BE2C (cell line): ENCODE measurements at regions not wholly inside any gene's neighbourhood (a gene's known extent, or its start where the extent isn't known, plus 50 kb on each side); places are given as distances from the start of the nearest gene placed in this dataset.

Experiments used
- DNase-seq: peaks from one replicate; pipeline ENCODE4 v3.0.0-alpha.2; 2020
- H3K27me3 ChIP-seq: fragments of 250-450 bp; sonication (Bioruptor Pico); 2 replicates; pipeline ENCODE4 v1.5.1; 2020; ENCODE audit warnings: mild to moderate bottlenecking
- H3K36me3 ChIP-seq: fragments of 250-450 bp; sonication (Bioruptor Pico); 2 replicates; pipeline ENCODE4 v1.5.1; 2020; ENCODE audit warnings: mild to moderate bottlenecking
- H3K4me1 ChIP-seq: fragments of 250-450 bp; sonication (Bioruptor Pico); 2 replicates; pipeline ENCODE4 v1.5.1; 2020
- H3K4me3 ChIP-seq: 2 replicates; pipeline ENCODE4 v1.5.1; 2011; ENCODE audit warnings: low read depth, low read length
- H3K9me3 ChIP-seq: fragments of 250-450 bp; sonication (Bioruptor Pico); 2 replicates; pipeline ENCODE4 v1.5.1; 2020
- TF ChIP-seq, protein P1 (sequence below): IDR thresholded peaks from 2 replicates; pipeline ENCODE4 v1.5.1; 2012; ENCODE audit warnings: mild to moderate bottlenecking, low read depth, low read length

DNA sequence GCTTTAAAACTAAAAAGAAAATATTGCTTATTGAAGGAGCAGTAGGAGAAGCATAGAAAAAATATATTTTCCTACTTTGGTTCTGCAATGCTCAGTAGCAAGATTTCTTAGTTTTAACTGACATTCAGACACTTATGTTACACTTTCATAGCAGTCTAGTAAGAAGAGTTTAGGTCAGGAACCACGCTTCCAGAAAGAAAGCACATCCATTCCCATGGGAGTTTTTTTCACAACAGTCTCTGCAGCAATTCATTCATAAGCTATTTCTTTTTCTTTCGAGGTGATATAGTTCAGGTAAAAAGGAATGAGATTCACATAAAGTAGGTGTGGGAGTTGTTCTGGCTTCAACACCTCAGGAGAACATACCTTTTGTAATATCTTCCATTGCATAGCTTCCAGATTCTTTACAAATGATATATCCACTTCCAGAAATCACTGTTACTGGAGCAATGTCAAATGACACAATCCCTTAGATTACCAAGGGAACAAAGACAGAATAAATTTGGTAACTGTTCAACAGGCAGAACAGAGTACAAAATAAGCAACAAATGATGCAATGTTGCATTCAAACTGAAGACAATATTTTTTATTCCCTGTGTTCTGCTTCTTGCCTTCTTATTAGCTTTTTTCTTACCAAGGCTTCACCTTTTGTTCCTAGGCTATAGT lies 95.2 kb upstream of the GULP1 start:
- H3K9me3 ChIP-seq: no peaks in the 10 kb centered on the region
- H3K4me3 ChIP-seq: no peak overlapping the region
- no peaks in the 10 kb centered on the region for H3K4me1 ChIP-seq
- no peaks in the 10 kb centered on the region for H3K27me3 ChIP-seq
- DNase-seq: no peak
- no peaks in the 10 kb centered on the region for H3K36me3 ChIP-seq
- TF ChIP-seq, protein P1, sequence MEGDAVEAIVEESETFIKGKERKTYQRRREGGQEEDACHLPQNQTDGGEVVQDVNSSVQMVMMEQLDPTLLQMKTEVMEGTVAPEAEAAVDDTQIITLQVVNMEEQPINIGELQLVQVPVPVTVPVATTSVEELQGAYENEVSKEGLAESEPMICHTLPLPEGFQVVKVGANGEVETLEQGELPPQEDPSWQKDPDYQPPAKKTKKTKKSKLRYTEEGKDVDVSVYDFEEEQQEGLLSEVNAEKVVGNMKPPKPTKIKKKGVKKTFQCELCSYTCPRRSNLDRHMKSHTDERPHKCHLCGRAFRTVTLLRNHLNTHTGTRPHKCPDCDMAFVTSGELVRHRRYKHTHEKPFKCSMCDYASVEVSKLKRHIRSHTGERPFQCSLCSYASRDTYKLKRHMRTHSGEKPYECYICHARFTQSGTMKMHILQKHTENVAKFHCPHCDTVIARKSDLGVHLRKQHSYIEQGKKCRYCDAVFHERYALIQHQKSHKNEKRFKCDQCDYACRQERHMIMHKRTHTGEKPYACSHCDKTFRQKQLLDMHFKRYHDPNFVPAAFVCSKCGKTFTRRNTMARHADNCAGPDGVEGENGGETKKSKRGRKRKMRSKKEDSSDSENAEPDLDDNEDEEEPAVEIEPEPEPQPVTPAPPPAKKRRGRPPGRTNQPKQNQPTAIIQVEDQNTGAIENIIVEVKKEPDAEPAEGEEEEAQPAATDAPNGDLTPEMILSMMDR: no peak

DNA sequence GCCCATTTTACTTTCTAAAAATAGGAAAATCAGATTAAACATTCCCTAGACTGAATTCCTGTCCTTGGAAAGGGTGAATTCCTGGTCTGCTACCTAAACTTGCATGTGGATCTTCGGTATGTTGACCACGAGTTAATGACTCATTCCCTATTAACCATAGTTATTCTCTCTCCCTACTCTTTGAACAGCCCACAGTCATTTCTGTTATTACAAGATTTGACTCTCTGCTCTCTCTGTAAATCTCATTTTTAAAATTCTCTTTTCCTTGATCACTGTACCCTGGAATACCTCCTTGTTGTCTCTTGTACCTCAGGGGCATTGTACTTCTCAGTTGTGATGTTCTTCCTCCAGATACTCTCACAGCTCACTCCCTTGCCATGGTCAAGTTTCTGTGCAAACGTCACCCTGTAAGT lies 92.0 kb upstream of the GULP1 start:
- H3K9me3 ChIP-seq: no peaks in the 10 kb centered on the region
- no peaks in the 10 kb centered on the region for H3K27me3 ChIP-seq
- H3K4me3 ChIP-seq: no peak overlapping the region
- no peaks in the 10 kb centered on the region for H3K36me3 ChIP-seq
- no peaks in the 10 kb centered on the region for H3K4me1 ChIP-seq
- DNase-seq: no peak
- TF ChIP-seq, protein P1: no peak

DNA sequence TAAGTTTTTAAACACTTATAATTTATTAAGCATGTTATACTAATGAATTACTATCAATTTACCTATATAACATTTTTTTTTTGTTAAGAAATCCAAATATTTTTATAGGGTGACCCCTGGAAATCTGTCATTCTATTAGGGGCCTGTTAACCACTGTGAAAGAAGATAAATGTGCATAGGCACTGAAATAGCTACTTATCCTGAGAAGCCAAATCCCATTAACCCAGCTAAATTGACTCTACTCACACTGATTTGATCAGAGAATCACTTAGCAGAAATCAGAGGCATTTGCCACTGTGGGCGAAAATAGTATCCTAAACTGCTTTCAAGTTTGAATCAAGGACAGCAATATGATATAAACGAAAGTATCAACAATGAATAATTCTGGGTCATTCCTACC lies 90.0 kb upstream of the GULP1 start:
- H3K27me3 ChIP-seq: no peaks in the 10 kb centered on the region
- H3K4me1 ChIP-seq: no peaks in the 10 kb centered on the region
- DNase-seq: no peak
- H3K4me3 ChIP-seq: no peak overlapping the region
- TF ChIP-seq, protein P1: no peak
- H3K36me3 ChIP-seq: no peaks in the 10 kb centered on the region
- H3K9me3 ChIP-seq: no peaks in the 10 kb centered on the region

DNA sequence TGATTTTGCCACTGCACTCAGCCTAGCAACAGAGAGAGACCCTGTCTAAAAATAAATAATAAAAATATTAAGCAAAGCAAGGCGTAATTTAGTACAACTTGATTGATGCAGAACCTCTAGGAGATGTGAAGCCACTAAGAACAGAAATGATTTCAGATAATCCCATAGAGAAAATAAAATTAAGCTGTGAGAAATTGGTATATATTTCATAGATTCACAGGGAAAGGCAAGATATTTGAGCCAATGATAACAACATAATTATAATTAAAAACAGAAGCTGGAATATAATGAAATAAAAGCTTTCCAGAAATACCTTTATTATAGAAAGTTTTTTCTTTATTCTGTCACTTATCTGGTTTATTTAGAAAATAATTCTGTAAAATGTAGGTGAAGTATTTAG lies 88.9 kb upstream of the GULP1 start:
- TF ChIP-seq, protein P1: no peak
- no peaks in the 10 kb centered on the region for H3K4me1 ChIP-seq
- no peaks in the 10 kb centered on the region for H3K27me3 ChIP-seq
- H3K4me3 ChIP-seq: no peak overlapping the region
- DNase-seq: no peak
- no peaks in the 10 kb centered on the region for H3K9me3 ChIP-seq
- no peaks in the 10 kb centered on the region for H3K36me3 ChIP-seq

DNA sequence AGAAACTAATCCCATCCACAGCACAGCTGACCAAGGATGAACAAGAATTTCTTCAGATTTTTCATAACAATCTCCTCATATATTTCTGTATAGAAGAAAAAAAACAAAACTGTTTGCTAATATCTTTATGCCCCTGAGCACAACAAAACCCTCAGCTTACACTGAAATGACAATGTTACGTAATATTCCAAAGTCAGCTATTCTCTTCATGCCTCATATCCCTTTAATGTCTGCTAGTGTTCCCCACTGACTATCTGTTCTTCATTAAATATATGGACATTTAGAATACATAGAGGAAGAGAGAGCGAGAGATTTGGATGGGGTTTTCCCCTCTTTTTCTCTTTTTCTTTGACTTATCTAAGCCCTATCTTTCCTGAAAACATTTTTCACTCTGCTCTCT lies 87.9 kb upstream of the GULP1 start:
- H3K27me3 ChIP-seq: no peaks in the 10 kb centered on the region
- TF ChIP-seq, protein P1: no peak

DNA sequence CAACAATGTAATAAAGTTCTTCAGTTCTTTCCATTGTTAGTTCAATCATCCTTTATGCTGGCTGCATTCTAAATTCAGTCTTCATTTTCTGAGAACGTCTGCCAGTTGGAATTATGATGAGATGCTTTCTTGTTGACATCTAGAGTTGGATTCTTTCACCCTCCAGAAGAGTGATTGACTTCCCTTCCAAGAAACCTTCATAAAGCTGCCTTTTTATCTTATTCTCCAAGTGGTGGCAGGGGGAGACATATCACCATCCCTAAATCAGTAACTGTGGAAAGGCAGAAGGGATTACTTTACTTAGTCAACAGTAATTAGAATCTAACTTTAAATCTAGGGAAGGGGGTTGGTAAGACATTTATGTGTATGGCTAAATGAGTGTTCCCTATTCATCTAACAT lies 86.8 kb upstream of the GULP1 start:
- Histone ChIP-seq H3K27me3 (no peaks in the 10 kb centered on the region), H3K4me1 (no peaks in the 10 kb centered on the region), H3K4me3 (no peak overlapping the region), H3K9me3 (no peaks in the 10 kb centered on the region), H3K36me3 (no peaks in the 10 kb centered on the region)
- TF ChIP-seq, protein P1: no peak
- no peak for DNase-seq

More for the DNA sequence above, 87.9 kb upstream of the GULP1 start:
- H3K36me3 ChIP-seq: no peaks in the 10 kb centered on the region
- H3K9me3 ChIP-seq: no peaks in the 10 kb centered on the region
- H3K4me3 ChIP-seq: no peak overlapping the region
- no peak for DNase-seq
- no peaks in the 10 kb centered on the region for H3K4me1 ChIP-seq
